Effector memory CD8-positive, alpha-beta T cell (primary cell): ENCODE measurements at regions not wholly inside any gene's neighbourhood (a gene's known extent, or its start where the extent isn't known, plus 50 kb on each side); places are given as distances from the start of the nearest gene placed in this dataset.

Experiments used
- ATAC-seq: fragments of 150-1000 bp; cut with Tn5 transposase; replicated peaks from 2 replicates; pipeline ENCODE4 v1.10.0; 2021; ENCODE audit warnings: mild to moderate bottlenecking, moderate library complexity
- DNase-seq, 3 experiments: peaks; one replicate each; pipeline ENCODE4 v3.0.0; 2021
- H3K27ac Mint-ChIP-seq, 2 donors: one replicate each; pipeline ENCODE4 v1.8.0; 2022; ENCODE audit warnings: mild to moderate bottlenecking in 2 of 2, mixed read lengths in 2 of 2, moderate library complexity in 2 of 2
- H3K27me3 Mint-ChIP-seq, 2 donors: one replicate each; pipeline ENCODE4 v1.8.0; 2022; ENCODE audit warnings: mixed read lengths in 2 of 2
- H3K36me3 Mint-ChIP-seq: one replicate; pipeline ENCODE4 v1.8.0; 2022; ENCODE audit warnings: mild to moderate bottlenecking, moderate library complexity, mixed read lengths; ENCODE audit not compliant: insufficient read depth
- H3K4me1 Mint-ChIP-seq, 2 donors: one replicate each; pipeline ENCODE4 v1.8.0; 2022; ENCODE audit warnings: low read depth in 2 of 2, mixed read lengths in 2 of 2
- H3K4me3 Mint-ChIP-seq, 2 donors: one replicate each; pipeline ENCODE4 v1.8.0; 2022; ENCODE audit warnings: mild to moderate bottlenecking in 2 of 2, mixed read lengths in 2 of 2, moderate library complexity in 2 of 2
- H3K9me3 Mint-ChIP-seq, 2 donors: one replicate each; pipeline ENCODE4 v1.8.0; 2022; ENCODE audit warnings: mixed read lengths in 2 of 2

DNA sequence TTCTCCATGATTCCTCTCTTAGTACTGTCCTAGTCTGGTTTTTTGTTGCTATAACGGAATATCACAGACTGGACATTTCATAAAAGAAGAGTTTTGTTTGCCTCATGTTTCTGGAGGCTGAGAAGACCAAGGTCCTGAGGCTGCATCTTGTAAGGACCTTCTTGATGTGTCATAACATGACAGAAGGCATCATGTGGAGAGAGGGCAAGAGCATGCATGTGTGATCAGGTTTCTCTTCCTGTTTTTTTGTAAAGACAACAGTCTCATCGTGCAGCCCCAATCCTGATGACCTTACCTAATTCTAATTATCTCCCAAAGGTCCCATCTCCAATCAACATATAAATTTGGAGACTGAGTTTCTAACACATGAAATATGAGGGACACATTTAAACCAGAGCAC lies 108.4 kb downstream of the MSX2 start:
- Mint-ChIP-seq H3K9me3 (peaks cover 5 to 13% of the 10 kb centered on the region in 2 donors), H3K36me3 (no peaks in the 10 kb centered on the region), H3K4me3 (no peak overlapping the region), H3K27me3 (peaks cover 0 to 14% of the 10 kb centered on the region in 2 donors), H3K4me1 (no peaks in the 10 kb centered on the region), H3K27ac (no peak overlapping the region)
- no peak for DNase-seq
- no peak for ATAC-seq

- no peaks in the 10 kb centered on the region for H3K36me3 Mint-ChIP-seq
- H3K9me3 Mint-ChIP-seq, result peaks cover 5 to 13% of the 10 kb centered on the region in 2 donors
- no peak for ATAC-seq
- DNase-seq, result no peak
- H3K27ac Mint-ChIP-seq, result no peak overlapping the region
- H3K27me3 Mint-ChIP-seq, result peaks cover 0 to 7% of the 10 kb centered on the region in 2 donors
- H3K4me3 Mint-ChIP-seq, result no peak overlapping the region
- H3K4me1 Mint-ChIP-seq, result no peaks in the 10 kb centered on the region
Measured at GRCh38 chr5:174832025-174832424, 107.6 kb downstream of the MSX2 start.

DNA sequence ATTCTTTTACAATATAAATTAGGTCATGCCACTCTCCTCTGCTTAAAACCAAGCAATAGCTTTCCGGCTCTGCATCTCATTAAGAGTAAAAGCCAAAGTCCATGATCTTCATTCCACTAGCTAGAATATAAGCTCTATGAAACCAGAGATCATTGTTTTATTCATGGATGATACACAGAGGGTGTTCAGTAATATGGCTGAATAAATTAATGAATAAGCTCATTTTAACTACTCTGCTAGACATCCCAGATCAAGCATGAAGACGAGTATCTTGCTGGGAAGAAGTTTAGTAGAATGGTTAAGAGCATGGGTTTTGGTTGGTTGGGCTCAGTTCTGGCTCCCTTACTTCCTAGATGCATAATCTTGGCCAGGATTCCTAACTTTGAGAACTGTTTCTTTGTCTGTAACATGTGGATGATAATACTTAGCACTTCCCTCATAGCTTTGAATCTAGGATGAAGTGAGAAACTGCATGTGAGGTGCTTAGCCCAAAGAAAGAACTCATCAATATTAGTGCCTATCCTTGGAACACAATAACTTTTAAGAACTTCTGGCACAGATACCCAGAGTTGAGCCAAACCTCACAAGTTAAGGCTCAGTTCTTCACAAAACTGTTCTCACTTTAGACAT lies 106.8 kb downstream of the MSX2 start:
- H3K36me3 Mint-ChIP-seq, result no peaks in the 10 kb centered on the region
- no peaks in the 10 kb centered on the region for H3K27me3 Mint-ChIP-seq
- no peaks in the 10 kb centered on the region for H3K4me1 Mint-ChIP-seq
- no peak for DNase-seq
- H3K9me3 Mint-ChIP-seq, result peaks cover 5 to 13% of the 10 kb centered on the region in 2 donors
- ATAC-seq, result no peak
- H3K27ac Mint-ChIP-seq, result no peak overlapping the region
- no peak overlapping the region for H3K4me3 Mint-ChIP-seq

DNA sequence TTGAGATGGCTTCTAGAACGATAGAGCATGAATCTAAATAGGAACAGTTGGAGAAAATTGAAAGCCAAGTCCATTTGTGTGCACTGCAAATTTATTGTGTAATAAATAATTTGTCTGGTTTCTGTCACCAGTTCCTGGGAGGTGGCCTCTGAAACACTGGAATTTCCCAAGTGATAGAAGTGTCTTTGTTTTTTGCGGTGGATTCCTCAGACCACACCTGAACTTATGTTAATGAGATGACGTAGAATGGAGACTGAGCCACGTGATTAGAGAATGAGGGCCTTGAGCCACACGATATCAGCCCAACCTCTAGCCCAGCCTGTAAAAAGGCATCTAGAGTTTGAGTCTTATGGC lies 105.1 kb downstream of the MSX2 start:
- no peak for DNase-seq
- peaks cover 0 to 10% of the 10 kb centered on the region in 2 donors for H3K27me3 Mint-ChIP-seq
- H3K36me3 Mint-ChIP-seq, result no peaks in the 10 kb centered on the region
- ATAC-seq, result no peak
- H3K9me3 Mint-ChIP-seq, result peaks cover 8 to 23% of the 10 kb centered on the region in 2 donors
- no peak overlapping the region for H3K4me3 Mint-ChIP-seq
- H3K27ac Mint-ChIP-seq, result no peak overlapping the region
- H3K4me1 Mint-ChIP-seq, result no peaks in the 10 kb centered on the region

GRCh38 chr5:174828804-174829510 lies 104.6 kb downstream of the MSX2 start:
- DNase-seq (no peak), ATAC-seq (no peak)
- Mint-ChIP-seq H3K27ac (no peak overlapping the region), H3K27me3 (peaks cover 0 to 10% of the 10 kb centered on the region in 2 donors), H3K9me3 (peaks cover 8 to 23% of the 10 kb centered on the region in 2 donors), H3K4me3 (no peak overlapping the region), H3K4me1 (no peaks in the 10 kb centered on the region), H3K36me3 (no peaks in the 10 kb centered on the region)

DNA sequence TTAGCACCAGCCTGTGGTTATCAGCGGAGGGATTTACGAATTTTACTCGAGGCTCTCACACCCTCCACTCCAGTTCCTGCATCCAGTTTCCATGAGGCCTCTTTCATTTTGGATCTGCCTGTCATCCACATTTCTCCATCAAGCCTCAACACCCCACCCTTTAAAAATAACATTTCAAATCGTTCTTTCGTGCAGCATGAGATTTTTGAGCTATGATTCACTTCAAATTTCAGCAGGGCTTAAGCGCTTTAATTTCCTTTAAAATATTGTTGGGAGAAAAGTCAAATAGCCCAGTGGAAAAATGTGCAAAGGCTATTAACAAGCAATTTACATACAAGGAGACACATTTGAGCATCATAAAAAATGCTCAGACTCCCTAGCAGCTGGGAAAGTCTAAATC lies 103.2 kb downstream of the MSX2 start:
- no peak overlapping the region for H3K27ac Mint-ChIP-seq
- ATAC-seq (no peak), DNase-seq (no peak)
- no peaks in the 10 kb centered on the region for H3K36me3 Mint-ChIP-seq
- H3K9me3 Mint-ChIP-seq, result peaks cover 7 to 13% of the 10 kb centered on the region in 2 donors
- H3K4me1 Mint-ChIP-seq, result no peaks in the 10 kb centered on the region
- H3K4me3 Mint-ChIP-seq, result no peak overlapping the region
- peaks cover 0 to 10% of the 10 kb centered on the region in 2 donors for H3K27me3 Mint-ChIP-seq

DNA sequence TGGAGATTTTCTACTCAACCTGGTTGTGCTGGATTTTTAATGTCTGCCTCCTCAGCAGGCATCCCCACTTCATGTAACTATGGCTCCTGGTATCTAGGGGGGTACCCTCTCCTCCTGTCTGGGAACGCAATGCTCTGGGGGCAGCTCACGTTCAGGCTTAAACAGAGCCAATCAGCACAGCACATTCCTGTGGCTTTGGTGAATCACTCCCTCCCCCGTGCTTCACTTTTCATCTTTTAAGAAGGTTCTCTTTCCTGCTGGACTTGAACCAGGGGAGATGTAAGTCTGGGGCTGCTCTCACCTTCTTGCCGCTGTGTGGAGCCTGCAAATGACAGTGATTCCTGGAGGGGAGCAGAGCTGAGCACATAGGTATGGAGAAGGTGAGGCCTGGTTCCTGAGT lies 101.2 kb downstream of the MSX2 start:
- Mint-ChIP-seq H3K27me3 (peaks cover 0 to 10% of the 10 kb centered on the region in 2 donors), H3K4me1 (no peaks in the 10 kb centered on the region), H3K9me3 (peaks cover 7 to 10% of the 10 kb centered on the region in 2 donors), H3K4me3 (no peak overlapping the region), H3K36me3 (no peaks in the 10 kb centered on the region), H3K27ac (no peak overlapping the region)
- no peak for DNase-seq
- no peak for ATAC-seq

DNA sequence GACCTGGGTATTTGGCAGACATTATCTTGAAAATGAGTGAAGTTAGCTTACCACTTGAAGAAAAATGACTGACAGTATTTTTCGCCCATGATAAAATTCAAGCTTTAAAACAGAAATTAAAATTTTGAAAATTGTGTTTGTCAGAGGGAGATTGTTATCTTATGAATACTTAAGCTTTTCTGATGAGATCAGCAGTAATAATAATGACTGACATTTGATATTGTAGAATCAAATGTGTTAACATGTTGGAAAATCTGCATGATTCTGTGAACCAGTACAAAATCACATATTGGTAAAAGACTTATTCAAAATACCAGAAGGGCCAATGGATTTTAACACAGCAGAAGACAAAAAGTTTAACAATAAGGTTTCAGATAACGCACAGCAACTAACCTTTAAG lies 94.0 kb downstream of the MSX2 start:
- Mint-ChIP-seq H3K4me3 (no peak overlapping the region), H3K27ac (no peak overlapping the region), H3K9me3 (peaks cover 5 to 10% of the 10 kb centered on the region in 2 donors), H3K36me3 (no peaks in the 10 kb centered on the region), H3K4me1 (no peaks in the 10 kb centered on the region), H3K27me3 (no peaks in the 10 kb centered on the region)
- DNase-seq (no peak), ATAC-seq (no peak)

DNA sequence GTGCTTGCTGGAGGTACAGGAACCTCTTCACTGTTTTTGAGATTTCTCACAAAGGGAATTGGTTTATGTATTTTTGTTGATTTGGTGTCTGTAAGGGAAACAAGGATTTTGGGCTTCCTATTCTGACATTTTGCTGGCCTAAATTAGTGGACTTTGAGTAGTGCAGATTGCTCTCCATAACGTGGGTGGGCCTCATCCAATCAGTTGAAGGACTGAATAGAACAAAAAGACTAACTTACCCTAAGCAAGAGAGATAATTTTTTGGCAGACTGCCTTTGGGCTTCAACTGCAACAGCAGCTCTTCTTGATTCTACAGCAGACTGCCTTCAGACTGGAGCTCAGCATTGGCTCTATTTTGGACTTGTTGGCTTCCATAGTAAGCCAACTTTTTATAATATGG lies 93.2 kb downstream of the MSX2 start:
- Mint-ChIP-seq H3K9me3 (peaks cover 5 to 10% of the 10 kb centered on the region in 2 donors), H3K27me3 (no peaks in the 10 kb centered on the region), H3K4me3 (no peak overlapping the region), H3K36me3 (no peaks in the 10 kb centered on the region), H3K4me1 (no peaks in the 10 kb centered on the region), H3K27ac (no peak overlapping the region)
- ATAC-seq, result no peak
- DNase-seq, result no peak

DNA sequence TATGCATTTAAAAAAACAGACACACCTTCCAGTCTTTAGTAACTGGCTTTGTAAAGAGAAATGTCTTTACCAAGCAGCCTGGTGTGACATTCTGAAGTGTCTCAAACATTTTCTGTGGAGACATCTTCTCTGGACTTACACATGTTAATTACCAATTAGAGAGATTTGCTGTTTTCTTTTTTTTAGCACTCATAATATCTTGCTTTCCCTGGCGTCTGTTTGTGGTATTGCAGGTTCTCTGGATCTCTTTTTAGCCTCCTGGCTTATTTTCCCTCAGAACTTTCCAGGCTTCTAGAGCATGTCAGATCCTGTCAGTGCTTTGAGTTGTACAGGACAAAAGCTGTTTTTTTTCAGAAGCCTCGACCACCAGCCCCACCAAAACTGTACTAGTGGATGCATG lies 92.5 kb downstream of the MSX2 start:
- no peaks in the 10 kb centered on the region for H3K36me3 Mint-ChIP-seq
- H3K4me1 Mint-ChIP-seq, result no peaks in the 10 kb centered on the region
- H3K27me3 Mint-ChIP-seq, result no peaks in the 10 kb centered on the region
- H3K27ac Mint-ChIP-seq, result no peak overlapping the region
- no peak overlapping the region for H3K4me3 Mint-ChIP-seq
- H3K9me3 Mint-ChIP-seq, result peaks cover 1 to 10% of the 10 kb centered on the region in 2 donors
- DNase-seq, result no peak
- ATAC-seq, result no peak

DNA sequence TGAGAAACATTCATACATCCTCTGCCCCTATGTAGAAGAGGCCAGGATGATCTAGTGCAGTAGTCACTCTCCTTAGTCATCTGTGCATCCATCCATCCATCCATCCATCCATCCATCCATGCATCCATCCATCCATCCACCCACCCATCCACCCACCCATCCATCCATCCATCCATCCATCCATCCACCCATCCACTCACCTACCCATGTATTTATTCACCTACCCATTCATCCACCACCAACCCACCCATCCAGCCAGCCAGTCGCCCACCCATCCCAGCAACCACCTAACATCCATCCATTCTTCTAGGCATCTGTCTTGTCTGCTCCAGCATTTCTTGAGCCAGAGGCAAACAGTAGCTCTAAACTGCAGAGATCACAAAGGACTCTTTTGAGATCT lies 87.1 kb downstream of the MSX2 start:
- H3K27me3 Mint-ChIP-seq, result no peaks in the 10 kb centered on the region
- ATAC-seq (no peak), DNase-seq (no peak)
- no peaks in the 10 kb centered on the region for H3K36me3 Mint-ChIP-seq
- H3K27ac Mint-ChIP-seq, result no peak overlapping the region
- peaks cover 0 to 8% of the 10 kb centered on the region in 2 donors for H3K9me3 Mint-ChIP-seq
- no peaks in the 10 kb centered on the region for H3K4me1 Mint-ChIP-seq
- no peak overlapping the region for H3K4me3 Mint-ChIP-seq

- Mint-ChIP-seq H3K27ac (no peak overlapping the region), H3K9me3 (peaks cover 0 to 2% of the 10 kb centered on the region in 2 donors), H3K4me1 (no peaks in the 10 kb centered on the region), H3K27me3 (no peaks in the 10 kb centered on the region), H3K4me3 (no peak overlapping the region), H3K36me3 (no peaks in the 10 kb centered on the region)
- ATAC-seq (no peak), DNase-seq (no peak)
Measured at GRCh38 chr5:174810796-174811195, 86.4 kb downstream of the MSX2 start.

- no peak for ATAC-seq
- Mint-ChIP-seq H3K4me1 (no peaks in the 10 kb centered on the region), H3K27me3 (no peaks in the 10 kb centered on the region), H3K27ac (no peak overlapping the region), H3K9me3 (no peaks in the 10 kb centered on the region), H3K4me3 (no peak overlapping the region), H3K36me3 (no peaks in the 10 kb centered on the region)
- DNase-seq, result no peak
Measured at GRCh38 chr5:174807471-174807870, 83.1 kb downstream of the MSX2 start.

GRCh38 chr5:174806729-174807128 lies 82.3 kb downstream of the MSX2 start:
- ATAC-seq (no peak), DNase-seq (no peak)
- Mint-ChIP-seq H3K4me3 (no peak overlapping the region), H3K4me1 (no peaks in the 10 kb centered on the region), H3K9me3 (no peaks in the 10 kb centered on the region), H3K27ac (no peak overlapping the region), H3K36me3 (no peaks in the 10 kb centered on the region), H3K27me3 (no peaks in the 10 kb centered on the region)
